H1 (cell line): ENCODE measurements at regions not wholly inside any gene's neighbourhood (a gene's known extent, or its start where the extent isn't known, plus 50 kb on each side); places are given as distances from the start of the nearest gene placed in this dataset.

Source experiments
- CTCF ChIA-PET: fragments of 300-600 bp; sonication (Branson Sonifier 250); formaldehyde crosslinking; loops from one replicate; lab custom pipeline; 2021; ENCODE audit not compliant: partially characterized antibody; lab: Charles Lee
- POLR2A ChIA-PET: fragments of 300-600 bp; sonication (Branson Sonifier 250); formaldehyde crosslinking; loops from one replicate; lab custom pipeline; 2021; ENCODE audit warnings: inconsistent platforms; ENCODE audit not compliant: partially characterized antibody; lab: Charles Lee
- DNase-seq, 2 experiments: peaks; one replicate each; pipeline versions ENCODE4 v3.0.0 to v3.0.0-alpha.2; 2010 to 2022; ENCODE audit warnings: low spot score in 2 of 2, low read depth in 1 of 2, mixed read lengths in 1 of 2
- FAIRE-seq: peaks from 2 replicates; lab custom pipeline; 2011; peaks lifted over from hg19 to GRCh38; lab: Jason Lieb, UNC
- H2AFZ ChIP-seq: 2 replicates; pipeline ENCODE4 v1.8.1; 2012; ENCODE audit warnings: low read length, inconsistent platforms
- H2AK5ac ChIP-seq: 2 replicates; pipeline ENCODE4 v1.6.1; 2013; ENCODE audit warnings: low read depth, low read length
- H2BK120ac ChIP-seq: replicated peaks from 2 replicates; pipeline ENCODE3; 2013; ENCODE audit warnings: low read depth, low read length, inconsistent platforms
- H2BK12ac ChIP-seq: 2 replicates; pipeline ENCODE4 v1.6.1; 2013; ENCODE audit warnings: low read depth, low read length
- H2BK15ac ChIP-seq: 2 replicates; pipeline ENCODE4 v1.6.1; 2013; ENCODE audit warnings: low read length
- H2BK20ac ChIP-seq: 2 replicates; pipeline ENCODE4 v1.6.1; 2013; ENCODE audit warnings: low read length
- H2BK5ac ChIP-seq: 2 replicates; pipeline ENCODE4 v1.6.1; 2013; ENCODE audit warnings: low read depth, low read length
- H3K14ac ChIP-seq: 2 replicates; pipeline ENCODE4 v1.6.1; 2013; ENCODE audit warnings: inconsistent platforms; ENCODE audit not compliant: insufficient read length
- H3K18ac ChIP-seq: 2 replicates; pipeline ENCODE4 v1.6.1; 2013; ENCODE audit warnings: low read length; ENCODE audit errors: extremely low read depth
- H3K23ac ChIP-seq: 2 replicates; pipeline ENCODE4 v1.6.1; 2013; ENCODE audit warnings: inconsistent platforms; ENCODE audit not compliant: insufficient read length
- H3K23me2 ChIP-seq: 2 replicates; pipeline ENCODE4 v1.6.1; 2013; ENCODE audit warnings: low read depth, low read length
- H3K27ac ChIP-seq: 2 replicates; pipeline ENCODE4 v1.6.1; 2011; ENCODE audit warnings: low read depth, low read length, inconsistent platforms
- H3K27me3 ChIP-seq, 4 experiments: replicated peaks in 1 of 4; 1 replicate in 1 of 4; 2 replicates in 3 of 4; pipeline versions ENCODE4 v1.6.1 to v1.8.1; 2011 to 2013; ENCODE audit warnings: low read length in 3 of 4, mild to moderate bottlenecking in 3 of 4, inconsistent platforms in 2 of 4, mixed read lengths in 2 of 4, moderate library complexity in 1 of 4; ENCODE audit not compliant: control insufficient read depth in 3 of 4, insufficient read depth in 3 of 4; ENCODE audit errors: extremely low read depth in 1 of 4
- H3K36me3 ChIP-seq, 4 experiments: 2 replicates each; pipeline versions ENCODE4 v1.6.1 to v1.8.1; 2011 to 2013; ENCODE audit warnings: mild to moderate bottlenecking in 4 of 4, low read length in 3 of 4, moderate library complexity in 2 of 4, control low read depth in 1 of 4, inconsistent platforms in 1 of 4; ENCODE audit not compliant: insufficient read depth in 4 of 4, control insufficient read depth in 2 of 4
- H3K4ac ChIP-seq: replicated peaks from 2 replicates; pipeline ENCODE3; 2013; ENCODE audit warnings: low read length, low read depth, mixed read lengths, inconsistent platforms; ENCODE audit not compliant: insufficient read length
- H3K4me1 ChIP-seq, 4 experiments: replicated peaks in 1 of 4; 1 replicate in 1 of 4; 2 replicates in 3 of 4; pipeline versions ENCODE4 v1.6.1 to v1.8.1; 2011 to 2013; ENCODE audit warnings: low read length in 3 of 4, inconsistent platforms in 2 of 4, mixed read lengths in 1 of 4; ENCODE audit not compliant: insufficient read depth in 4 of 4, control insufficient read depth in 3 of 4
- H3K4me2 ChIP-seq, 2 experiments: 2 replicates each; pipeline versions ENCODE4 v1.6.1 to v1.8.1; 2011 to 2013; ENCODE audit warnings: low read depth in 2 of 2, low read length in 2 of 2, control low read depth in 1 of 2, inconsistent platforms in 1 of 2, mild to moderate bottlenecking in 1 of 2; ENCODE audit not compliant: insufficient read depth in 1 of 2
- H3K4me3 ChIP-seq, 4 experiments: fragments of 200-600, 300-600 bp in 1 of 4; sonication (generic), shearing (Covaris generic), sonication (Bioruptor Twin) in 1 of 4; 2 replicates each; pipeline versions ENCODE4 v1.5.1 to v1.8.1; 2011 to 2016; ENCODE audit warnings: low read length in 4 of 4, low read depth in 3 of 4, control low read depth in 2 of 4, inconsistent platforms in 2 of 4, mild to moderate bottlenecking in 2 of 4, mixed read lengths in 1 of 4, moderate library complexity in 1 of 4; ENCODE audit not compliant: insufficient read depth in 2 of 4; ENCODE audit errors: extremely low read depth in 1 of 4
- H3K56ac ChIP-seq: replicated peaks from 2 replicates; pipeline ENCODE3; 2013; ENCODE audit warnings: low read depth, mild to moderate bottlenecking, mixed read lengths, low read length, inconsistent platforms; ENCODE audit not compliant: insufficient read length
- H3K79me1 ChIP-seq: 2 replicates; pipeline ENCODE4 v1.6.1; 2013; ENCODE audit warnings: low read depth, low read length, control low read depth
- H3K79me2 ChIP-seq, 2 experiments: 2 replicates each; pipeline versions ENCODE4 v1.6.1 to v1.8.1; 2012 to 2013; ENCODE audit warnings: low read length in 2 of 2, mild to moderate bottlenecking in 2 of 2, inconsistent platforms in 1 of 2; ENCODE audit not compliant: insufficient read depth in 2 of 2, control insufficient read depth in 1 of 2
- H3K9ac ChIP-seq, 4 experiments: replicated peaks in 1 of 4; 1 replicate in 1 of 4; 2 replicates in 3 of 4; pipeline versions ENCODE4 v1.6.1 to v1.8.1; 2011 to 2013; ENCODE audit warnings: low read depth in 3 of 4, low read length in 3 of 4, control low read depth in 2 of 4, mild to moderate bottlenecking in 2 of 4, moderate library complexity in 2 of 4, inconsistent platforms in 1 of 4; ENCODE audit errors: extremely low read depth in 1 of 4
- H3K9me3 ChIP-seq, 2 experiments: 2 replicates each; pipeline versions ENCODE4 v1.6.1 to v1.8.1; 2012 to 2013; ENCODE audit warnings: mild to moderate bottlenecking in 2 of 2, moderate library complexity in 2 of 2, control low read depth in 1 of 2, inconsistent platforms in 1 of 2, low read depth in 1 of 2, low read length in 1 of 2, mixed read lengths in 1 of 2; ENCODE audit not compliant: insufficient read depth in 2 of 2
- H4K20me1 ChIP-seq, 2 experiments: replicated peaks in 1 of 2; 2 replicates each; pipeline versions ENCODE3 to v1.8.1; 2011 to 2013; ENCODE audit warnings: inconsistent platforms in 2 of 2, low read length in 2 of 2, mild to moderate bottlenecking in 1 of 2; ENCODE audit not compliant: insufficient read depth in 2 of 2, control insufficient read depth in 1 of 2
- H4K5ac ChIP-seq: 2 replicates; pipeline ENCODE4 v1.6.1; 2013; ENCODE audit warnings: low read length, low read depth, mixed read lengths, inconsistent platforms; ENCODE audit not compliant: insufficient read length
- H4K8ac ChIP-seq: 2 replicates; pipeline ENCODE4 v1.8.0; 2013; ENCODE audit warnings: mild to moderate bottlenecking, moderate library complexity, low read length, inconsistent platforms; ENCODE audit not compliant: insufficient read depth; ENCODE audit errors: extremely low read depth
- H4K91ac ChIP-seq: replicated peaks from 2 replicates; pipeline ENCODE3; 2013; ENCODE audit warnings: low read length, mixed read lengths, inconsistent platforms; ENCODE audit not compliant: insufficient read length
- BACH1 ChIP-seq: IDR thresholded peaks from 2 replicates; pipeline ENCODE4 v1.6.1; 2012; ENCODE audit warnings: low read length, improper control_type of control experiment
- CBX8 ChIP-seq: fragments of 300-800, 300-1000 bp; sonication (generic); IDR thresholded peaks from 2 replicates; pipeline ENCODE4 v1.7.1; 2016; ENCODE audit warnings: low read depth, low read length, borderline replicate concordance
- CTCF ChIP-seq, 3 experiments: IDR thresholded peaks; 1 replicate in 2 of 3; 2 replicates in 1 of 3; pipeline versions ENCODE4 v1.5.1 to v1.6.1; 2011; ENCODE audit warnings: low read length in 3 of 3, mild to moderate bottlenecking in 3 of 3, inconsistent platforms in 2 of 3, low read depth in 1 of 3, moderate library complexity in 1 of 3; ENCODE audit not compliant: insufficient read depth in 1 of 3; ENCODE audit errors: control extremely low read depth in 1 of 3
- GTF2F1 ChIP-seq: IDR thresholded peaks from 2 replicates; pipeline ENCODE4 v1.6.1; 2012; ENCODE audit warnings: low read depth, low read length, improper control_type of control experiment, borderline replicate concordance
- JUN ChIP-seq: IDR thresholded peaks from 2 replicates; pipeline ENCODE4 v1.6.1; 2011; ENCODE audit warnings: low read depth, mild to moderate bottlenecking, improper control_type of control experiment, low read length
- MAX ChIP-seq: IDR thresholded peaks from 2 replicates; pipeline ENCODE4 v1.6.1; 2012; ENCODE audit warnings: inconsistent platforms
- NANOG ChIP-seq: IDR thresholded peaks from 2 replicates; pipeline ENCODE4 v1.6.1; 2011; ENCODE audit warnings: low read length, low read depth, mild to moderate bottlenecking, inconsistent platforms; ENCODE audit not compliant: insufficient read depth, poor library complexity, severe bottlenecking
- PHF8 ChIP-seq: fragments of 200-600 bp; sonication (generic); conservative IDR thresholded peaks from 2 replicates; pipeline ENCODE4 v1.7.1; 2012; ENCODE audit warnings: low read depth, mild to moderate bottlenecking, inconsistent platforms, low read length, moderate library complexity
- TBP ChIP-seq: IDR thresholded peaks from 2 replicates; pipeline ENCODE4 v1.6.1; 2011; ENCODE audit warnings: low read depth, low read length, improper control_type of control experiment
- USF2 ChIP-seq: IDR thresholded peaks from 2 replicates; pipeline ENCODE4 v1.6.1; 2011; ENCODE audit warnings: low read length, improper control_type of control experiment
- WGBS, 2 experiments: shearing (Covaris generic) in 1 of 2; methylation state at CpG; one replicate each; pipeline versions ENCODE4 v1.1.6 to v1.1.7; 2013 to 2015; ENCODE audit warnings: low lambda C conversion rate in 2 of 2, mixed read lengths in 2 of 2, inconsistent platforms in 1 of 2, low coverage in 1 of 2, missing lambda C conversion rate in 1 of 2; ENCODE audit not compliant: insufficient replicate concordance in 2 of 2, insufficient coverage in 1 of 2, insufficient read length in 1 of 2; ENCODE audit errors: extremely low coverage in 1 of 2, missing lambda C conversion rate in 1 of 2; 5-methylcytosine and 5-hydroxymethylcytosine counted together

DNA sequence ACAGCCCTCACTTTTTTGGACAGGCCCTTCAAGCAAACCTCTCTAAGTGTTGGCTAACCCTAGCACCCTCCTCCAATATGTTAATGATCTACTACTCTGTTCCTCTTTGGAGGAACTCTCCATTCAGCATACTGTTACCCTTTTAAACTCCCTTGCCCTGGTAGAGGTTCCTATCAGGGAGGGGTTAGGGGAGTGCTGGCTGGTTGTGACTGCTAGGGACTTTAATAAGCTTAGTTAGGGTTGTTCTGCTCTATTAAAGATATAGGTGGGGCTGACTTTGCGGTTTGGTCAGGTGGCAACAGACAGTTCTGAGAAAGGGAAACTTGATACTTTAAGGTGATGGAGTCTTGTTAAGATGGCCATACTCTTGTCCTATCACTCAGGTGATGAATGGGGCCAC, 301.5 kb upstream of the FBXO33 start:
- H3K9ac ChIP-seq = no peak overlapping the region
- H3K79me2 ChIP-seq = no peaks in the 10 kb centered on the region
- POLR2A ChIA-PET = no interaction called here
- 0 out of 4 replicates have a peak, but pooled peaks cover 0 to 3% of the 10 kb centered on the region in 2 experiments for H3K9me3 ChIP-seq
- H3K4me2 ChIP-seq = no peak overlapping the region
- no peak overlapping the region for H3K14ac ChIP-seq
- H3K4ac ChIP-seq = no peak overlapping the region
- H3K27me3 ChIP-seq = no peaks in the 10 kb centered on the region
- no peaks in the 10 kb centered on the region for H3K23me2 ChIP-seq
- H2AFZ ChIP-seq = no peak overlapping the region
- DNase-seq (no peak), FAIRE-seq (no peak)
- 71% methylated on average over 1 of the region's 1 CpG; no CpG with 5 or more reads in 1 of the 2 experiments for WGBS, 2 experiments
- no peak overlapping the region for H2BK20ac ChIP-seq
- CTCF ChIA-PET = interaction anchor here (0.8 to 1.3 kb wide), 2 partner anchors 19 to 33 kb away, joined by 3 read pairs; no protein-coding TSS in a partner anchor
- no peaks in the 10 kb centered on the region for H3K4me1 ChIP-seq
- no peak overlapping the region for H3K18ac ChIP-seq
- H2BK15ac ChIP-seq = no peak overlapping the region
- no peak overlapping the region for H2AK5ac ChIP-seq
- H3K23ac ChIP-seq = no peak overlapping the region
- H3K27ac ChIP-seq = no peak overlapping the region
- H4K5ac ChIP-seq = no peak overlapping the region
- no peaks in the 10 kb centered on the region for H4K20me1 ChIP-seq
- no peak overlapping the region for H2BK12ac ChIP-seq
- no peak overlapping the region for H2BK5ac ChIP-seq
- H3K79me1 ChIP-seq = no peaks in the 10 kb centered on the region
- no peak overlapping the region for H4K91ac ChIP-seq
- H4K8ac ChIP-seq = no peak overlapping the region
- no peaks in the 10 kb centered on the region for H3K36me3 ChIP-seq
- no peak overlapping the region for H3K4me3 ChIP-seq
- H3K56ac ChIP-seq = no peak overlapping the region
- H2BK120ac ChIP-seq = no peak overlapping the region
- TF ChIP-seq USF2 (no peak), CTCF (IDR thresholded peaks at IDR 0.05; ENCODE audit: control extremely low read depth in 1 of 3, insufficient read depth in 1 of 3, low read depth in 1 of 3, low read length in 3 of 3) (no peak), TBP (no peak), JUN (no peak), MAX (no peak), BACH1 (no peak), GTF2F1 (no peak), CBX8 (no peak), PHF8 (no peak), NANOG (no peak)
